ENCODE measurements at regions not wholly inside any gene's neighbourhood (a gene's known extent, or its start where the extent isn't known, plus 50 kb on each side); places are given as distances from the start of the nearest gene placed in this dataset.

GRCh38 chr17:72393553-72393952, 272.7 kb downstream of the SOX9 start:
- no peak for TF ChIP-seq CTCF (IDR thresholded peaks at IDR 0.05)
- no peak for TF ChIP-seq POLR2A (IDR thresholded peaks at IDR 0.05)

All from thyroid gland (tissue), 4 donors.